SK-N-SH (cell line): ENCODE measurements at regions not wholly inside any gene's neighbourhood (a gene's known extent, or its start where the extent isn't known, plus 50 kb on each side); places are given as distances from the start of the nearest gene placed in this dataset.
"Not testable (repeated sequence)": the region's sequence is repeated elsewhere in the genome, so short reads cannot be mapped to it uniquely, and the experiment has no call there.

Experiments used
- EP300 ChIP-seq, 2 experiments: IDR thresholded peaks; 2 replicates each; pipeline versions ENCODE4 v1.4.0 to v1.6.1; 2012; ENCODE audit warnings: borderline replicate concordance in 1 of 2, low read depth in 1 of 2, low read length in 1 of 2
- EZH2phosphoT487 ChIP-seq: fragments of 200-600 bp; sonication (generic); IDR thresholded peaks from 2 replicates; pipeline ENCODE4 v1.6.1; 2017; ENCODE audit warnings: low read depth, mixed run types, mild to moderate bottlenecking, antibody characterized with exemption, moderate library complexity, borderline replicate concordance
- TF ChIP-seq, protein P1 (sequence below): fragments of 200-600 bp; sonication (generic); IDR thresholded peaks from 2 replicates; pipeline ENCODE4 v1.6.1; 2017; ENCODE audit warnings: antibody characterized with exemption, mild to moderate bottlenecking, moderate library complexity

DNA sequence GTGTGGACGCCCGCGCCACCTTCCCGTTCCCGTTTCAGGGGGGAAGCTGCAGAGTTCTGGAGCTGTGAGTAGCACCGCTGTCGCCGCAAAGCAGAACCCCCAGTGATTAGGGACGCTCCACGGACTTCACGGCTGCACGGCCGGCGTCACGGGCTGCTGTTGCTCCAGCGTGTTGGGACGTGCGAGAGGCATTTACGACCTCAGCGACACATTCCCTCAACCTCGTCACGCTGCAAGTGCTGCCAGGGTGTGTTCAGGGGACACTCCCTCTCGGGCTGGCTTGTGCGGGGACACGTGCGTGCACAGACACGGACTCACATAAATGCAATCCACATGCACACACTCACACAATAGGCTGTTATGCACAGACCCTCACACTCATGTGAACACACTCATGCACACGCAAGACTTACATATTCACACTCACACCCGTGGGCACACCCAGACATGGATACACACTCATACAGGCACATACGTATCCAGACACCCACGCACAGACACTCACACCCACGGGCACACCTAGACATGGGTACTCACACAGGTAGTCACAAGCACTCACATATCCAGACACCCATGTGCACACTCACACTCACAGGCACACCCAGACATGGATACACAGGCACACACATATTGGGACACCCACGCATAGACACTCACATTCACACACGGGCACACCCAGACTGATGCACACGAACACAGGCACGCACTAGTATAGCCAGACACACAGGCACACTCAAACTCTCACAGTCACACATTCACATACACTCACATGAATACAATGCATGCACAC is 198.0 kb upstream of the ZNF469 start:
- not testable (repeated sequence) for TF ChIP-seq EZH2phosphoT487; EP300 (IDR thresholded peaks at IDR 0.05; ENCODE audit: borderline replicate concordance in 1 of 2, low read depth in 1 of 2, low read length in 1 of 2)
- TF ChIP-seq, protein P1, sequence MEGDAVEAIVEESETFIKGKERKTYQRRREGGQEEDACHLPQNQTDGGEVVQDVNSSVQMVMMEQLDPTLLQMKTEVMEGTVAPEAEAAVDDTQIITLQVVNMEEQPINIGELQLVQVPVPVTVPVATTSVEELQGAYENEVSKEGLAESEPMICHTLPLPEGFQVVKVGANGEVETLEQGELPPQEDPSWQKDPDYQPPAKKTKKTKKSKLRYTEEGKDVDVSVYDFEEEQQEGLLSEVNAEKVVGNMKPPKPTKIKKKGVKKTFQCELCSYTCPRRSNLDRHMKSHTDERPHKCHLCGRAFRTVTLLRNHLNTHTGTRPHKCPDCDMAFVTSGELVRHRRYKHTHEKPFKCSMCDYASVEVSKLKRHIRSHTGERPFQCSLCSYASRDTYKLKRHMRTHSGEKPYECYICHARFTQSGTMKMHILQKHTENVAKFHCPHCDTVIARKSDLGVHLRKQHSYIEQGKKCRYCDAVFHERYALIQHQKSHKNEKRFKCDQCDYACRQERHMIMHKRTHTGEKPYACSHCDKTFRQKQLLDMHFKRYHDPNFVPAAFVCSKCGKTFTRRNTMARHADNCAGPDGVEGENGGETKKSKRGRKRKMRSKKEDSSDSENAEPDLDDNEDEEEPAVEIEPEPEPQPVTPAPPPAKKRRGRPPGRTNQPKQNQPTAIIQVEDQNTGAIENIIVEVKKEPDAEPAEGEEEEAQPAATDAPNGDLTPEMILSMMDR, result not testable (repeated sequence)
